PFSK-1 (cell line): ENCODE measurements at regions not wholly inside any gene's neighbourhood (a gene's known extent, or its start where the extent isn't known, plus 50 kb on each side); places are given as distances from the start of the nearest gene placed in this dataset.

Source experiments
- POLR2AphosphoS5 ChIP-seq: IDR thresholded peaks from 2 replicates; pipeline ENCODE4 v1.6.1; 2012; ENCODE audit warnings: low read depth, mild to moderate bottlenecking, control low read depth, low read length, moderate library complexity
- TAF1 ChIP-seq: IDR thresholded peaks from 2 replicates; pipeline ENCODE4 v1.6.1; 2012; ENCODE audit warnings: low read length, control low read depth, borderline replicate concordance; ENCODE audit not compliant: insufficient read depth

DNA sequence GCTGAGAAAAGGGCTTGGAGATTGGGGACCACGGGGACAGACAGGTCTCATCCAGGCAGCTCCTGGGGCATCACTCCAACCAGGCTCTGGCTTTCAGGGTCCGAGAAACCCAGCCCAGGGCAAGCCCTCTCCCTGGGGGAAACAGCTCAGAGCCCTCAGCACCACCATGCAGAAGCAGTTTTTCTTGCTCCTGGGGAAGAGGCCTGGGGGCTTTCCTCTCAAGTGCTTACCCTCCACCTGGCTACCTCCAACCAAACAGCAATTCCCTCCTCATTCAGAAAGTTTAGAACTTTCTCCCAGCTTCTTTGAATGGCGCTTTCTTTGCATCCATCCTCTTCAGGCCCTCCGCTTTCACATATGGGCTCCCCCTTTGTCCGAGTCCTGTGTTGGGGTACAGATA lies 110.4 kb upstream of the PHACTR3 start:
- TF ChIP-seq POLR2AphosphoS5 (no peak), TAF1 (no peak)
